ENCODE measurements at regions not wholly inside any gene's neighbourhood (a gene's known extent, or its start where the extent isn't known, plus 50 kb on each side); places are given as distances from the start of the nearest gene placed in this dataset.

DNA sequence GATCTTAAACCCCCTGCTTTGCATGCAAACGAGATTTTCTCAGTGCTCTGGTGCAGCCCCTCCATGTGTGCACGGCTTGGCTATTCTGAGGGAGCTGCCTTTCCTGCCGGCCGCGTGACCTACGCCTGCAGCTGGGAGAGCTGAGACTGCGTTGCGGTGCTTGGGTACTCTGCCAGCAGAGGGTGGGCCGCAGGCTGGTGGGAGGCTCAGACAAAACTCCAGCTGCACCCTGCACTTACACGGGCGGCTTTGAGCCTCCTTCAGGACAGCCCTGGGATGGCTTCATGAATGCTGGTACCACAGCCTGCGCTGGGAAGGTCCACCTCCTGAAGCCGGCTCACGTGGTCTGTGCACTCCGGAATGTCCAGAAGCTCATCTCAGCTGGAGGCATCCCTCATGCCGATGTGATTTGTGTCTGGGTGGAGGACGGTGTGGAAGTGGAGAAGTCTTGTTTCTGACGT, 223.7 kb downstream of the DLL1 start:
- H3K36me3 ChIP-seq (ENCODE audit: control insufficient read depth, insufficient read depth, low read length): no peaks in the 10 kb centered on the region
- Mint-ChIP-seq H3K9me3 (peaks cover 0 to 12% (median 3%) of the 10 kb centered on the region in 7 donors), H3K36me3 (no peaks in the 10 kb centered on the region), H3K27me3 (peaks cover 14% of the 10 kb centered on the region), H3K4me3 (no peak overlapping the region), H3K4me1 (no peaks in the 10 kb centered on the region), H3K27ac (no peak overlapping the region)
- H3K27me3 ChIP-seq (ENCODE audit: control insufficient read depth, insufficient read depth, low read length): no peaks in the 10 kb centered on the region
- no peak for ATAC-seq (ENCODE audit: low read depth in 2 of 2)
- H3K9me3 ChIP-seq (ENCODE audit: control insufficient read depth in 2 of 2, low read length in 2 of 2): no peaks in the 10 kb centered on the region
- H3K27ac ChIP-seq (ENCODE audit: insufficient read depth, low read length, poor library complexity, severe bottlenecking): no peak overlapping the region
- no peak for DNase-seq
- no peaks in the 10 kb centered on the region for H3K4me1 ChIP-seq (ENCODE audit: control insufficient read depth, insufficient read depth, low read length, poor library complexity, severe bottlenecking)
- no peak overlapping the region for H3K4me3 ChIP-seq (ENCODE audit: low read depth, low read length)

DNA sequence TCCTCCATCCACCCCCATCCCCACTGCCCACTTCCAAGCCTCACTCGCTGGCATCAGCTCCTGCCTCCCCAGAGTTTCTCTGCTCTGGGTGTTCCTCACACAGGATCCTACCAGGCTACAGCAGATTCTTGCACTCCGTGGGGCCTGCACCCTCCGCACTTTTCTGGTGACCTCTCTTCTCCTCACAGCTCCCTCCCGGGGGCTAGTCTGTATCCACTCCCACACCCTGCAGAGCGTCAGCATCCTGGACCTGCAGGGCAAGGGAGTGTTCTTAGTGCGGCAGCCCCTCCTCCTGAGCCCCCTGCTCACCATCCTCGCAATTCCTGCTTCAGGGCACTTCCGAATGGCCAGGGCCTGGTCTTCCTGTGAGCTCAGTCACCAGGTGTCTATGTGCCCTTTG, 224.2 kb downstream of the DLL1 start:
- H3K27ac Mint-ChIP-seq: no peak overlapping the region
- no peak overlapping the region for H3K4me3 ChIP-seq (ENCODE audit: low read depth, low read length)
- H3K27ac ChIP-seq (ENCODE audit: insufficient read depth, low read length, poor library complexity, severe bottlenecking): no peak overlapping the region
- DNase-seq (no peak), ATAC-seq (ENCODE audit: low read depth in 2 of 2) (no peak)
- H3K4me1 ChIP-seq (ENCODE audit: control insufficient read depth, insufficient read depth, low read length, poor library complexity, severe bottlenecking): no peaks in the 10 kb centered on the region
- H3K27me3 Mint-ChIP-seq: peaks cover 9% of the 10 kb centered on the region
- no peaks in the 10 kb centered on the region for H3K36me3 ChIP-seq (ENCODE audit: control insufficient read depth, insufficient read depth, low read length)
- no peaks in the 10 kb centered on the region for H3K9me3 ChIP-seq (ENCODE audit: control insufficient read depth in 2 of 2, low read length in 2 of 2)
- no peaks in the 10 kb centered on the region for H3K4me1 Mint-ChIP-seq
- no peaks in the 10 kb centered on the region for H3K36me3 Mint-ChIP-seq
- H3K4me3 Mint-ChIP-seq: no peak overlapping the region
- H3K27me3 ChIP-seq (ENCODE audit: control insufficient read depth, insufficient read depth, low read length): no peaks in the 10 kb centered on the region
- H3K9me3 Mint-ChIP-seq: peaks cover 0 to 12% (median 3%) of the 10 kb centered on the region in 7 donors

DNA sequence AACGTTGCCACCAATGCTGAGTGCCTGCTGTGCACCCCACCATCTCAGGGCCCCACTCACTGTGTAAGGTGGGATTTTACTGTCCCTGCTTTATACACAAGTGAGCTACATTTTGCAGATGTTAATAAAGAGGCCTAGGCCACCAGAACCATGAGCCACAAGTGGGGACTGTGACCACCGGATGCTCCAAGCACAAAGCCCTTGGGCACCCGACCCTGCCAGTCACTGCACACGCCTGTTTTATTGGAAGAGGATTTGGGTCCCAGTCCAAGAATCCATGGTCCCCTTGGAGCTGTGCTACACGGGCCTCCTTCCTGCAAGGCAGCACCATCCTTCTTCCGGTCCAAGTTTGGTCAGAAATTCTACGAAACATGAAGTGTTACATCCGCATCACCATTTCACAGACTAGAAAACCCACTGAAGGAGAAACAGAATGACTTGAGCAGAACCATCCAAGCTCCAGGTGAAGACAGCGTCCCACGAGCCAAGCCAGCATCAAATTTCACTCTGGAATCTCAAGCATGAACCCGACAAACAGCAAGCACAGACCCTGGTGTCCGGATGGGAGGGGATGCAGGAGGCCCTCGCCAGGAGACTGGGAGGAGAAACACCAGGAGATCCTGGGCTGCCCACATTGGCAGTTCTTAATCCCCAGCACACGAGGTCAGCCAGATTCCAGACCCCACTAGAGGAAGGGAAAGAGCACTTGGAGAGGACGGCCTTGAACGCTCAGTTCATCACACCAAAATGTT, 226.9 kb downstream of the DLL1 start:
- ATAC-seq (ENCODE audit: low read depth in 2 of 2): no peak
- H3K4me3 Mint-ChIP-seq: no peak overlapping the region
- H3K4me1 ChIP-seq (ENCODE audit: control insufficient read depth, insufficient read depth, low read length, poor library complexity, severe bottlenecking): no peaks in the 10 kb centered on the region
- H3K27ac ChIP-seq (ENCODE audit: insufficient read depth, low read length, poor library complexity, severe bottlenecking): no peak overlapping the region
- H3K27ac Mint-ChIP-seq: no peak overlapping the region
- H3K36me3 ChIP-seq (ENCODE audit: control insufficient read depth, insufficient read depth, low read length): no peaks in the 10 kb centered on the region
- DNase-seq: no peak
- H3K4me1 Mint-ChIP-seq: no peaks in the 10 kb centered on the region
- peaks cover 0 to 3% (median 0%) of the 10 kb centered on the region in 7 donors for H3K9me3 Mint-ChIP-seq
- H3K4me3 ChIP-seq (ENCODE audit: low read depth, low read length): no peak overlapping the region
- H3K27me3 Mint-ChIP-seq: peaks cover 8% of the 10 kb centered on the region
- H3K9me3 ChIP-seq (ENCODE audit: control insufficient read depth in 2 of 2, low read length in 2 of 2): no peaks in the 10 kb centered on the region
- no peaks in the 10 kb centered on the region for H3K27me3 ChIP-seq (ENCODE audit: control insufficient read depth, insufficient read depth, low read length)
- no peaks in the 10 kb centered on the region for H3K36me3 Mint-ChIP-seq

DNA sequence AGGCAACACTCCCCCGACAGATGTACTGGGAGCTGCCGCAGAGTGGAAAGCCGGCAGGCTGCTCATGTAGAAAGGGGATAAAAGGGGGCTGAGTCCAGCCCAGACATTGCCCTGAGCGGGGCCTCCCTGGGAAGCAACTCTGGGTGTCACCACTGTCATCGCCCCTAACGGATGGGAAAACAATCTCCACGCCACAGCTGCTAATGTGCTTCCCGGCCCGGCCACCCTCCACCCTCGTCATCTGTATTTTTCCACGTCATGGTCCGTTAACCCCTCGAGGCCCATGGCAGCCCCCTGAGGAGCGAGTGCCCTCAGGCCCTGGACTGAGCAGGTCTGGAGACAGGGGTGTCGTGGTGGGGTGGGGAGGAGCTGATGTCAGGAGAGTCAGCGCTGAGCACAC, 227.4 kb downstream of the DLL1 start:
- no peaks in the 10 kb centered on the region for H3K27me3 ChIP-seq (ENCODE audit: control insufficient read depth, insufficient read depth, low read length)
- DNase-seq (no peak), ATAC-seq (ENCODE audit: low read depth in 2 of 2) (no peak)
- H3K27ac ChIP-seq (ENCODE audit: insufficient read depth, low read length, poor library complexity, severe bottlenecking): no peak overlapping the region
- H3K4me3 Mint-ChIP-seq: no peak overlapping the region
- no peaks in the 10 kb centered on the region for H3K36me3 ChIP-seq (ENCODE audit: control insufficient read depth, insufficient read depth, low read length)
- no peaks in the 10 kb centered on the region for H3K4me1 Mint-ChIP-seq
- peaks cover 5% of the 10 kb centered on the region for H3K27me3 Mint-ChIP-seq
- H3K27ac Mint-ChIP-seq: no peak overlapping the region
- peaks cover 0 to 3% (median 0%) of the 10 kb centered on the region in 7 donors for H3K9me3 Mint-ChIP-seq
- H3K4me3 ChIP-seq (ENCODE audit: low read depth, low read length): no peak overlapping the region
- no peaks in the 10 kb centered on the region for H3K9me3 ChIP-seq (ENCODE audit: control insufficient read depth in 2 of 2, low read length in 2 of 2)
- no peaks in the 10 kb centered on the region for H3K36me3 Mint-ChIP-seq
- H3K4me1 ChIP-seq (ENCODE audit: control insufficient read depth, insufficient read depth, low read length, poor library complexity, severe bottlenecking): no peaks in the 10 kb centered on the region

DNA sequence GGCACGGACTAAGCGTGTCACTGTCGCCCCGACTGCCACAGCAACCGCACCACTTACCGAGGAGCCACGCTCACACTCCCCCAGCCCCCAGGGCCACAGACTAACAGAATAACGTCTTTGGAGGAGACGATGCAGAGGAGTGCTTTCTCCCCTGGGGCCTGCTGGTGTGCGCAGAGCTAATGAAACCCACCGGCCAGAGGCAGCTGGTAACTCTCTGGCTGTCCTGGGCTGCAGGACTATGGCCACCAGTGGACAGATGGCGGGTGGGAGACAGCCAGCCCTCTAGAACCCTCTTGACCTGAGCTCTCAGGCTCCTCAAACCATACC, 228.0 kb downstream of the DLL1 start:
- H3K4me1 ChIP-seq (ENCODE audit: control insufficient read depth, insufficient read depth, low read length, poor library complexity, severe bottlenecking): no peaks in the 10 kb centered on the region
- no peaks in the 10 kb centered on the region for H3K27me3 ChIP-seq (ENCODE audit: control insufficient read depth, insufficient read depth, low read length)
- no peak for ATAC-seq (ENCODE audit: low read depth in 2 of 2)
- no peak for DNase-seq
- Mint-ChIP-seq H3K27ac (no peak overlapping the region), H3K27me3 (peaks cover 5% of the 10 kb centered on the region), H3K36me3 (no peaks in the 10 kb centered on the region), H3K4me1 (no peaks in the 10 kb centered on the region), H3K9me3 (peaks cover 0 to 3% (median 0%) of the 10 kb centered on the region in 7 donors), H3K4me3 (no peak overlapping the region)
- H3K4me3 ChIP-seq (ENCODE audit: low read depth, low read length): no peak overlapping the region
- H3K36me3 ChIP-seq (ENCODE audit: control insufficient read depth, insufficient read depth, low read length): no peaks in the 10 kb centered on the region
- H3K27ac ChIP-seq (ENCODE audit: insufficient read depth, low read length, poor library complexity, severe bottlenecking): no peak overlapping the region
- H3K9me3 ChIP-seq (ENCODE audit: control insufficient read depth in 2 of 2, low read length in 2 of 2): no peaks in the 10 kb centered on the region

DNA sequence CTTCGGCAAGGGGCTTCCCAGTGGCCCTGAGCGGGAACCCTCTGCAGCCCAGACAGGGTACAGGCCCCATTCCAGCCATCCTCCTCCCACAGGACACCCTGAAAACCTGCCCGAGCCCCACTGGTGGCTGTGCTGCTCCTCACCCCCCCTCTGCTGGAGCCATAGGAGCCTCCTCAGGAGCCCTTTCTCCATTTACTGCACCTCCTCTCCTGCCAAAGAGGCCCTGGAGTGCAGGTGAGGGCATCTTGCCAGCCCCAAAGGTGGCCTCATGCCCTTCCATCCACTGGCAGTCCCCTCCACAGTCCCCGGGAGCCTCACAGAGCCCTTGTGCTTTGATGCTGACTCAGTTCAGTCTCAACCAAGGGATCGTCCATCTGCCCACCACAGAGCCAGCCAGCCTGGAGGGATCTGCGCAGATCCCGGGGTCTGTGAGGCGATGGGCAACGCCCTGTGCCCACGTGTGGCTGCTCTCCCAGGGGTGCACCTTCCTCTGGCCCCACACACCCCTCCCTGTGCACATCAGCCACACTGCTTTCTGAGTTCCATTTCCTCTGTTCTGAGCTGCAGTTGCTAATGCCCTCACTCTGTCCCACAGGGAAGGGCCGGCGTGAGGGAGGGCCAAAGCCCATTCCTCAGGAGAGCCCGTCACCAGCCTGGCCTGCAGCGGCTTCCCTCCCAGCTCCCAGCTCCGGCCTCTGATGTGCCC, 228.5 kb downstream of the DLL1 start:
- ATAC-seq (ENCODE audit: low read depth in 2 of 2) (peak in 1 of 2 donors; percentile 25), DNase-seq (no peak)
- no peaks in the 10 kb centered on the region for H3K36me3 Mint-ChIP-seq
- Histone ChIP-seq H3K27me3 (ENCODE audit: control insufficient read depth, insufficient read depth, low read length) (no peaks in the 10 kb centered on the region), H3K9me3 (ENCODE audit: control insufficient read depth in 2 of 2, low read length in 2 of 2) (no peaks in the 10 kb centered on the region), H3K4me1 (ENCODE audit: control insufficient read depth, insufficient read depth, low read length, poor library complexity, severe bottlenecking) (no peaks in the 10 kb centered on the region), H3K36me3 (ENCODE audit: control insufficient read depth, insufficient read depth, low read length) (no peaks in the 10 kb centered on the region), H3K4me3 (ENCODE audit: low read depth, low read length) (no peak overlapping the region), H3K27ac (ENCODE audit: insufficient read depth, low read length, poor library complexity, severe bottlenecking) (no peak overlapping the region)
- no peak overlapping the region for H3K4me3 Mint-ChIP-seq
- peaks cover 0 to 3% (median 0%) of the 10 kb centered on the region in 7 donors for H3K9me3 Mint-ChIP-seq
- no peak overlapping the region for H3K27ac Mint-ChIP-seq
- H3K27me3 Mint-ChIP-seq: peaks cover 5% of the 10 kb centered on the region
- H3K4me1 Mint-ChIP-seq: no peaks in the 10 kb centered on the region

DNA sequence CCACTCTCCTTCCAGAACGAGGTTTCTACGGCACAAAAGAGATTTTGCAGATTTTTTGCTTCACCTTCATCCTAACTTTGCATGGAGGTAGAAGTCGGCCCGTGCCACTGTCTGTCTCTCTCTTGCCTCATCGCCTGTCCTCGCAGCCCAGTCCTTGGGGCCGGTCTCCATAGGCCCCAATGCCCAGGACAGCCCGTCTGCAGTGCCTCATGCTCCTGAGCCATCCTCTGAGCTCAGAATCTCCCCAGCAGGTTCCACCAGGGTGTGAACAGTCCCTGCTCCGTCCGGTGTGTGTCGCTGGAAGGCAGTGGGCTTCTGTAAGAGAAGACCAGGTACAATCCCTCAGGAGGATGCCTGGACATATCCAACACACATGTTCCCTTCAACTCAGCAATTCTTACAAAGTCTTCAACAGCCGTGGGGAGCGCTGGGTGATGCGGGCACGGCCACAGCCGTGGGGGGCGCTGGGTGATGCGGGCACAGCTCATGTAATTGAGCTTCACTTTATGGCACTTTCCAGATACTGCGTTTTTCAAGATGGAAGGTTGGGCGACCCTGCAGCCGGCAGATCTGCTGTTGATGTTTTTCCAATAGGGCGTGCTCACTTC, 231.9 kb downstream of the DLL1 start:
- Mint-ChIP-seq H3K4me3 (no peak overlapping the region), H3K4me1 (no peaks in the 10 kb centered on the region), H3K9me3 (no peaks in the 10 kb centered on the region), H3K27ac (no peak overlapping the region), H3K27me3 (peaks cover 5% of the 10 kb centered on the region), H3K36me3 (no peaks in the 10 kb centered on the region)
- ATAC-seq (ENCODE audit: low read depth in 2 of 2) (no peak), DNase-seq (no peak)
- Histone ChIP-seq H3K4me3 (ENCODE audit: low read depth, low read length) (no peak overlapping the region), H3K9me3 (ENCODE audit: control insufficient read depth in 2 of 2, low read length in 2 of 2) (no peaks in the 10 kb centered on the region), H3K4me1 (ENCODE audit: control insufficient read depth, insufficient read depth, low read length, poor library complexity, severe bottlenecking) (no peaks in the 10 kb centered on the region), H3K36me3 (ENCODE audit: control insufficient read depth, insufficient read depth, low read length) (no peaks in the 10 kb centered on the region), H3K27ac (ENCODE audit: insufficient read depth, low read length, poor library complexity, severe bottlenecking) (no peak overlapping the region), H3K27me3 (ENCODE audit: control insufficient read depth, insufficient read depth, low read length) (no peaks in the 10 kb centered on the region)
